ENCODE measurements at regions not wholly inside any gene's neighbourhood (a gene's known extent, or its start where the extent isn't known, plus 50 kb on each side); places are given as distances from the start of the nearest gene placed in this dataset.

DNA sequence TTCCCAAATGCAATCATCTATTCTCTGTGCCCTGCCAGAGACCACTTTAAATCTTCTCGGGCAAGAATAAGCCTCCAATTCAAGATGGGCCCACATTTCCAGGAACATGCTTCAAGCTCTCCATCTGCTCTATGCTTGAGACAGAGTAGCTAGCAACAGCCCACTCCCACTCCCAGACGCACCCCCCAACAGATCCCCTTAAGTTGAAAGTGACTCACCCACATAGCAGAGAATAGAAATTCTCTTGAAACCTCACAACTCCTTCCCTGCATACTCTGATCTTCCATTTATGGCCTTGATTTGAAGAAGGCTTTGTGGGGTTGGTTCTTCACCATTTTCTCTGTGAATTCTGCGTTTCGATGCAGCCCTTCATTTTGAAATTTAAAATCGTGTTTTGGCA, 604.0 kb downstream of the INHBA start (continued):
- TF ChIP-seq, protein P1, sequence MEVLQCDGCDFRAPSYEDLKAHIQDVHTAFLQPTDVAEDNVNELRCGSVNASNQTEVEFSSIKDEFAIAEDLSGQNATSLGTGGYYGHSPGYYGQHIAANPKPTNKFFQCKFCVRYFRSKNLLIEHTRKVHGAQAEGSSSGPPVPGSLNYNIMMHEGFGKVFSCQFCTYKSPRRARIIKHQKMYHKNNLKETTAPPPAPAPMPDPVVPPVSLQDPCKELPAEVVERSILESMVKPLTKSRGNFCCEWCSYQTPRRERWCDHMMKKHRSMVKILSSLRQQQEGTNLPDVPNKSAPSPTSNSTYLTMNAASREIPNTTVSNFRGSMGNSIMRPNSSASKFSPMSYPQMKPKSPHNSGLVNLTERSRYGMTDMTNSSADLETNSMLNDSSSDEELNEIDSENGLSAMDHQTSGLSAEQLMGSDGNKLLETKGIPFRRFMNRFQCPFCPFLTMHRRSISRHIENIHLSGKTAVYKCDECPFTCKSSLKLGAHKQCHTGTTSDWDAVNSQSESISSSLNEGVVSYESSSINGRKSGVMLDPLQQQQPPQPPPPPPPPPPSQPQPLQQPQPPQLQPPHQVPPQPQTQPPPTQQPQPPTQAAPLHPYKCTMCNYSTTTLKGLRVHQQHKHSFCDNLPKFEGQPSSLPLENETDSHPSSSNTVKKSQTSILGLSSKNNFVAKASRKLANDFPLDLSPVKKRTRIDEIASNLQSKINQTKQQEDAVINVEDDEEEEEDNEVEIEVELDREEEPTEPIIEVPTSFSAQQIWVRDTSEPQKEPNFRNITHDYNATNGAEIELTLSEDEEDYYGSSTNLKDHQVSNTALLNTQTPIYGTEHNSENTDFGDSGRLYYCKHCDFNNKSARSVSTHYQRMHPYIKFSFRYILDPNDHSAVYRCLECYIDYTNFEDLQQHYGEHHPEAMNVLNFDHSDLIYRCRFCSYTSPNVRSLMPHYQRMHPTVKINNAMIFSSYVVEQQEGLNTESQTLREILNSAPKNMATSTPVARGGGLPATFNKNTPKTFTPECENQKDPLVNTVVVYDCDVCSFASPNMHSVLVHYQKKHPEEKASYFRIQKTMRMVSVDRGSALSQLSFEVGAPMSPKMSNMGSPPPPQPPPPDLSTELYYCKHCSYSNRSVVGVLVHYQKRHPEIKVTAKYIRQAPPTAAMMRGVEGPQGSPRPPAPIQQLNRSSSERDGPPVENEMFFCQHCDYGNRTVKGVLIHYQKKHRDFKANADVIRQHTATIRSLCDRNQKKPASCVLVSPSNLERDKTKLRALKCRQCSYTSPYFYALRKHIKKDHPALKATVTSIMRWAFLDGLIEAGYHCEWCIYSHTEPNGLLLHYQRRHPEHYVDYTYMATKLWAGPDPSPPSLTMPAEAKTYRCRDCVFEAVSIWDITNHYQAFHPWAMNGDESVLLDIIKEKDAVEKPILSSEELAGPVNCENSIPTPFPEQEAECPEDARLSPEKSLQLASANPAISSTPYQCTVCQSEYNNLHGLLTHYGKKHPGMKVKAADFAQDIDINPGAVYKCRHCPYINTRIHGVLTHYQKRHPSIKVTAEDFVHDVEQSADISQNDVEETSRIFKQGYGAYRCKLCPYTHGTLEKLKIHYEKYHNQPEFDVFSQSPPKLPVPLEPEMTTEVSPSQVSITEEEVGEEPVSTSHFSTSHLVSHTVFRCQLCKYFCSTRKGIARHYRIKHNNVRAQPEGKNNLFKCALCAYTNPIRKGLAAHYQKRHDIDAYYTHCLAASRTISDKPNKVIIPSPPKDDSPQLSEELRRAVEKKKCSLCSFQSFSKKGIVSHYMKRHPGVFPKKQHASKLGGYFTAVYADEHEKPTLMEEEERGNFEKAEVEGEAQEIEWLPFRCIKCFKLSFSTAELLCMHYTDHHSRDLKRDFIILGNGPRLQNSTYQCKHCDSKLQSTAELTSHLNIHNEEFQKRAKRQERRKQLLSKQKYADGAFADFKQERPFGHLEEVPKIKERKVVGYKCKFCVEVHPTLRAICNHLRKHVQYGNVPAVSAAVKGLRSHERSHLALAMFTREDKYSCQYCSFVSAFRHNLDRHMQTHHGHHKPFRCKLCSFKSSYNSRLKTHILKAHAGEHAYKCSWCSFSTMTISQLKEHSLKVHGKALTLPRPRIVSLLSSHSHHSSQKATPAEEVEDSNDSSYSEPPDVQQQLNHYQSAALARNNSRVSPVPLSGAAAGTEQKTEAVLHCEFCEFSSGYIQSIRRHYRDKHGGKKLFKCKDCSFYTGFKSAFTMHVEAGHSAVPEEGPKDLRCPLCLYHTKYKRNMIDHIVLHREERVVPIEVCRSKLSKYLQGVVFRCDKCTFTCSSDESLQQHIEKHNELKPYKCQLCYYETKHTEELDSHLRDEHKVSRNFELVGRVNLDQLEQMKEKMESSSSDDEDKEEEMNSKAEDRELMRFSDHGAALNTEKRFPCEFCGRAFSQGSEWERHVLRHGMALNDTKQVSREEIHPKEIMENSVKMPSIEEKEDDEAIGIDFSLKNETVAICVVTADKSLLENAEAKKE (CRISPR knock-in tag; IDR thresholded peaks at IDR 0.05) = no peak
- TF ChIP-seq, protein P2, sequence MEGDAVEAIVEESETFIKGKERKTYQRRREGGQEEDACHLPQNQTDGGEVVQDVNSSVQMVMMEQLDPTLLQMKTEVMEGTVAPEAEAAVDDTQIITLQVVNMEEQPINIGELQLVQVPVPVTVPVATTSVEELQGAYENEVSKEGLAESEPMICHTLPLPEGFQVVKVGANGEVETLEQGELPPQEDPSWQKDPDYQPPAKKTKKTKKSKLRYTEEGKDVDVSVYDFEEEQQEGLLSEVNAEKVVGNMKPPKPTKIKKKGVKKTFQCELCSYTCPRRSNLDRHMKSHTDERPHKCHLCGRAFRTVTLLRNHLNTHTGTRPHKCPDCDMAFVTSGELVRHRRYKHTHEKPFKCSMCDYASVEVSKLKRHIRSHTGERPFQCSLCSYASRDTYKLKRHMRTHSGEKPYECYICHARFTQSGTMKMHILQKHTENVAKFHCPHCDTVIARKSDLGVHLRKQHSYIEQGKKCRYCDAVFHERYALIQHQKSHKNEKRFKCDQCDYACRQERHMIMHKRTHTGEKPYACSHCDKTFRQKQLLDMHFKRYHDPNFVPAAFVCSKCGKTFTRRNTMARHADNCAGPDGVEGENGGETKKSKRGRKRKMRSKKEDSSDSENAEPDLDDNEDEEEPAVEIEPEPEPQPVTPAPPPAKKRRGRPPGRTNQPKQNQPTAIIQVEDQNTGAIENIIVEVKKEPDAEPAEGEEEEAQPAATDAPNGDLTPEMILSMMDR (conservative IDR thresholded peaks at IDR 0.05; ENCODE audit: low read depth in 2 of 2) = no peak
- TF ChIP-seq JUNB (IDR thresholded peaks at IDR 0.05; ENCODE audit: unreplicated experiment) = no peak
- no peak for TF ChIP-seq CREB1 (CRISPR knock-in tag; IDR thresholded peaks at IDR 0.05; ENCODE audit: low read depth)
- TF ChIP-seq, protein P3, sequence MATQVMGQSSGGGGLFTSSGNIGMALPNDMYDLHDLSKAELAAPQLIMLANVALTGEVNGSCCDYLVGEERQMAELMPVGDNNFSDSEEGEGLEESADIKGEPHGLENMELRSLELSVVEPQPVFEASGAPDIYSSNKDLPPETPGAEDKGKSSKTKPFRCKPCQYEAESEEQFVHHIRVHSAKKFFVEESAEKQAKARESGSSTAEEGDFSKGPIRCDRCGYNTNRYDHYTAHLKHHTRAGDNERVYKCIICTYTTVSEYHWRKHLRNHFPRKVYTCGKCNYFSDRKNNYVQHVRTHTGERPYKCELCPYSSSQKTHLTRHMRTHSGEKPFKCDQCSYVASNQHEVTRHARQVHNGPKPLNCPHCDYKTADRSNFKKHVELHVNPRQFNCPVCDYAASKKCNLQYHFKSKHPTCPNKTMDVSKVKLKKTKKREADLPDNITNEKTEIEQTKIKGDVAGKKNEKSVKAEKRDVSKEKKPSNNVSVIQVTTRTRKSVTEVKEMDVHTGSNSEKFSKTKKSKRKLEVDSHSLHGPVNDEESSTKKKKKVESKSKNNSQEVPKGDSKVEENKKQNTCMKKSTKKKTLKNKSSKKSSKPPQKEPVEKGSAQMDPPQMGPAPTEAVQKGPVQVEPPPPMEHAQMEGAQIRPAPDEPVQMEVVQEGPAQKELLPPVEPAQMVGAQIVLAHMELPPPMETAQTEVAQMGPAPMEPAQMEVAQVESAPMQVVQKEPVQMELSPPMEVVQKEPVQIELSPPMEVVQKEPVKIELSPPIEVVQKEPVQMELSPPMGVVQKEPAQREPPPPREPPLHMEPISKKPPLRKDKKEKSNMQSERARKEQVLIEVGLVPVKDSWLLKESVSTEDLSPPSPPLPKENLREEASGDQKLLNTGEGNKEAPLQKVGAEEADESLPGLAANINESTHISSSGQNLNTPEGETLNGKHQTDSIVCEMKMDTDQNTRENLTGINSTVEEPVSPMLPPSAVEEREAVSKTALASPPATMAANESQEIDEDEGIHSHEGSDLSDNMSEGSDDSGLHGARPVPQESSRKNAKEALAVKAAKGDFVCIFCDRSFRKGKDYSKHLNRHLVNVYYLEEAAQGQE (IDR thresholded peaks at IDR 0.05; ENCODE audit: unreplicated experiment) = no peak
- TF ChIP-seq, protein P4, sequence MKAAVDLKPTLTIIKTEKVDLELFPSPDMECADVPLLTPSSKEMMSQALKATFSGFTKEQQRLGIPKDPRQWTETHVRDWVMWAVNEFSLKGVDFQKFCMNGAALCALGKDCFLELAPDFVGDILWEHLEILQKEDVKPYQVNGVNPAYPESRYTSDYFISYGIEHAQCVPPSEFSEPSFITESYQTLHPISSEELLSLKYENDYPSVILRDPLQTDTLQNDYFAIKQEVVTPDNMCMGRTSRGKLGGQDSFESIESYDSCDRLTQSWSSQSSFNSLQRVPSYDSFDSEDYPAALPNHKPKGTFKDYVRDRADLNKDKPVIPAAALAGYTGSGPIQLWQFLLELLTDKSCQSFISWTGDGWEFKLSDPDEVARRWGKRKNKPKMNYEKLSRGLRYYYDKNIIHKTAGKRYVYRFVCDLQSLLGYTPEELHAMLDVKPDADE (IDR thresholded peaks at IDR 0.05) = no peak
- no peak for TF ChIP-seq NANOG (IDR thresholded peaks at IDR 0.05; ENCODE audit: borderline replicate concordance)

Measured in GM23338 (cell line).